H9 (cell line): ENCODE measurements at regions not wholly inside any gene's neighbourhood (a gene's known extent, or its start where the extent isn't known, plus 50 kb on each side); places are given as distances from the start of the nearest gene placed in this dataset.

Experiments used
- DNase-seq: peaks from one replicate; pipeline ENCODE4 v3.0.0-alpha.2; 2017
- H2AFZ ChIP-seq: one replicate; pipeline ENCODE4 v1.6.1; 2013; ENCODE audit warnings: mild to moderate bottlenecking, low read length, control low read depth, moderate library complexity
- H2AK5ac ChIP-seq: 2 replicates; pipeline ENCODE4 v1.6.1; 2013; ENCODE audit warnings: low read length, control low read depth, mixed read lengths; ENCODE audit not compliant: insufficient read length
- H2BK120ac ChIP-seq: one replicate; pipeline ENCODE4 v1.6.1; 2013; ENCODE audit warnings: low read depth, mild to moderate bottlenecking, low read length, control low read depth, inconsistent platforms; ENCODE audit not compliant: poor library complexity, severe bottlenecking
- H2BK12ac ChIP-seq: 2 replicates; pipeline ENCODE4 v1.6.1; 2013; ENCODE audit warnings: low read length, control low read depth, mixed read lengths, low read depth; ENCODE audit not compliant: insufficient read length
- H2BK15ac ChIP-seq: 2 replicates; pipeline ENCODE4 v1.6.1; 2013; ENCODE audit warnings: low read depth, low read length, control low read depth
- H2BK20ac ChIP-seq: one replicate; pipeline ENCODE4 v1.6.1; 2013; ENCODE audit warnings: low read depth, mild to moderate bottlenecking, low read length, control low read depth, inconsistent platforms; ENCODE audit not compliant: poor library complexity, severe bottlenecking
- H2BK5ac ChIP-seq: 2 replicates; pipeline ENCODE4 v1.6.1; 2013; ENCODE audit warnings: low read length, control low read depth, mixed read lengths; ENCODE audit not compliant: insufficient read length
- H3K14ac ChIP-seq: 2 replicates; pipeline ENCODE4 v1.6.1; 2013; ENCODE audit warnings: low read length, control low read depth; ENCODE audit not compliant: insufficient read depth
- H3K18ac ChIP-seq: 2 replicates; pipeline ENCODE4 v1.6.1; 2013; ENCODE audit warnings: low read depth, mild to moderate bottlenecking, mixed read lengths, low read length, control low read depth; ENCODE audit not compliant: insufficient read length
- H3K23ac ChIP-seq: 2 replicates; pipeline ENCODE4 v1.6.1; 2013; ENCODE audit warnings: low read length, control low read depth, mixed read lengths, low read depth; ENCODE audit not compliant: insufficient read length
- H3K23me2 ChIP-seq: 2 replicates; pipeline ENCODE4 v1.6.1; 2013; ENCODE audit warnings: low read depth, mild to moderate bottlenecking, mixed read lengths, low read length, control low read depth; ENCODE audit not compliant: insufficient read length, poor library complexity, severe bottlenecking
- H3K27ac ChIP-seq: 2 replicates; pipeline ENCODE4 v1.5.1; 2013; ENCODE audit warnings: low read length, control low read depth, mixed read lengths, low read depth; ENCODE audit not compliant: insufficient read length
- H3K27me3 ChIP-seq: 2 replicates; pipeline ENCODE4 v1.6.1; 2013; ENCODE audit warnings: low read length, control low read depth, inconsistent platforms; ENCODE audit not compliant: insufficient read depth
- H3K4ac ChIP-seq: 2 replicates; pipeline ENCODE4 v1.6.1; 2013; ENCODE audit warnings: low read depth, mild to moderate bottlenecking, control low read depth, inconsistent platforms, low read length, moderate library complexity
- H3K4me1 ChIP-seq: 2 replicates; pipeline ENCODE4 v1.6.1; 2013; ENCODE audit warnings: low read length, control low read depth, inconsistent platforms; ENCODE audit not compliant: insufficient read depth
- H3K4me2 ChIP-seq: 2 replicates; pipeline ENCODE4 v1.6.1; 2013; ENCODE audit warnings: low read length, control low read depth, mixed read lengths; ENCODE audit not compliant: insufficient read length, insufficient read depth
- H3K56ac ChIP-seq: 2 replicates; pipeline ENCODE4 v1.6.1; 2013; ENCODE audit warnings: low read depth, mild to moderate bottlenecking, mixed read lengths, low read length, control low read depth; ENCODE audit not compliant: insufficient read length
- H3K79me1 ChIP-seq: 2 replicates; pipeline ENCODE4 v1.6.1; 2013; ENCODE audit warnings: low read depth, mild to moderate bottlenecking, moderate library complexity, low read length, control low read depth, inconsistent platforms; ENCODE audit not compliant: insufficient read depth, poor library complexity, severe bottlenecking
- H3K79me2 ChIP-seq: 2 replicates; pipeline ENCODE4 v1.6.1; 2013; ENCODE audit warnings: low read length, control low read depth, inconsistent platforms; ENCODE audit not compliant: insufficient read depth
- H3K9ac ChIP-seq: 2 replicates; pipeline ENCODE4 v1.6.1; 2013; ENCODE audit warnings: low read length, control low read depth, mixed read lengths; ENCODE audit not compliant: insufficient read length; ENCODE audit errors: extremely low read depth
- H3K9me3 ChIP-seq: one replicate; pipeline ENCODE4 v1.6.1; 2013; ENCODE audit warnings: low read depth, low read length, inconsistent platforms; ENCODE audit not compliant: control insufficient read depth
- H3T11ph ChIP-seq: one replicate; pipeline ENCODE4 v1.6.1; 2013; ENCODE audit warnings: mild to moderate bottlenecking, low read length, control low read depth, inconsistent platforms
- H4K20me1 ChIP-seq: one replicate; pipeline ENCODE4 v1.6.1; 2013; ENCODE audit not compliant: control insufficient read depth, insufficient read length, insufficient read depth
- H4K5ac ChIP-seq: 2 replicates; pipeline ENCODE4 v1.6.1; 2013; ENCODE audit warnings: low read depth, mild to moderate bottlenecking, mixed read lengths, low read length, control low read depth; ENCODE audit not compliant: insufficient read length
- H4K8ac ChIP-seq: replicated peaks from 2 replicates; pipeline ENCODE4 v1.6.1; 2013; ENCODE audit warnings: low read length, control low read depth, mixed read lengths, low read depth; ENCODE audit not compliant: insufficient read length
- H4K91ac ChIP-seq: 2 replicates; pipeline ENCODE4 v1.6.1; 2013; ENCODE audit warnings: low read depth, mild to moderate bottlenecking, moderate library complexity, mixed read lengths, low read length, control low read depth; ENCODE audit not compliant: insufficient read length
- H3K27ac Mint-ChIP-seq, 3 experiments: 2 replicates in 2 of 3; 3 replicates in 1 of 3; pipeline ENCODE4 v1.8.0; 2020 to 2021; ENCODE audit warnings: mixed read lengths in 3 of 3, mild to moderate bottlenecking in 1 of 3, moderate library complexity in 1 of 3
- H3K27me3 Mint-ChIP-seq: 2 replicates; pipeline ENCODE4 v1.8.0; 2021; ENCODE audit warnings: low read depth, mild to moderate bottlenecking, moderate library complexity, mixed read lengths
- H3K36me3 Mint-ChIP-seq, 3 experiments: 2 replicates in 2 of 3; 3 replicates in 1 of 3; pipeline ENCODE4 v1.8.0; 2020 to 2021; ENCODE audit warnings: low read depth in 3 of 3, mixed read lengths in 3 of 3; ENCODE audit not compliant: insufficient read depth in 1 of 3
- H3K4me1 Mint-ChIP-seq, 2 experiments: 2 replicates each; pipeline ENCODE4 v1.8.0; 2020; ENCODE audit warnings: mixed read lengths in 2 of 2
- H3K4me3 Mint-ChIP-seq, 2 experiments: 2 replicates in 1 of 2; 3 replicates in 1 of 2; pipeline ENCODE4 v1.8.0; 2020 to 2021; ENCODE audit warnings: mild to moderate bottlenecking in 2 of 2, mixed read lengths in 2 of 2, moderate library complexity in 1 of 2
- H3K9me3 Mint-ChIP-seq, 2 experiments: 2 replicates in 1 of 2; 3 replicates in 1 of 2; pipeline ENCODE4 v1.8.0; 2020; ENCODE audit warnings: mild to moderate bottlenecking in 2 of 2, mixed read lengths in 2 of 2, moderate library complexity in 1 of 2
- WGBS: extraction: QIAGEN DNeasy Blood & Tissue Kit; methylation state at CpG from one replicate; pipeline ENCODE4 v1.1.7; 2013; ENCODE audit warnings: missing lambda C conversion rate, low lambda C conversion rate, mixed read lengths; ENCODE audit not compliant: insufficient read length; ENCODE audit errors: extremely low coverage; 5-methylcytosine and 5-hydroxymethylcytosine counted together
- TF ChIP-seq, protein P1 (sequence below): fragments of 200-600 bp; sonication (generic); conservative IDR thresholded peaks from 3 replicates; pipeline ENCODE4 v1.8.0; 2021; ENCODE audit warnings: antibody characterized with exemption, mild to moderate bottlenecking

DNA sequence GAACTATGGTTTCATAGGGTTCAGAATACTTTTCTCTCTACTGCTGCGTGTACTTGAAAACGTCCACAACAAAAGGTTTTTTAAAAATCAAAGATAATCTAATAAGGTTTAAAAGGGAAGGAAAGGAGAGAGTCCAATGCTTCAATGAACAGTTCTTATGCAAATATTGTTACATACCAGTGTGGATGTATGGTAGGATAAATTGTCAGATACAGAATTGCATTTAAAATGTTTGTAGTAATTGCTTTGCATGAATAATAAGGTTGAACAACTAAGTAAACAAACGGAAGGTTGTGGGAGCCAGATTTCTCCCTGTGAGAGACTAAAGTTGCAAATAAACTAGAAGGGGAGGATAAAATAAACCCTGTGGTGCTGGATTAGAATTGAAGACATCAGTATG is 53.8 kb upstream of the RBBP8 start:
- Mint-ChIP-seq H3K4me3 (no peak overlapping the region), H3K27me3 (no peaks in the 10 kb centered on the region), H3K27ac (peak overlapping the region in 1 of 3 experiments; percentile 22; a peak in 1 of 7 replicates), H3K9me3 (no peaks in the 10 kb centered on the region), H3K36me3 (no peaks in the 10 kb centered on the region), H3K4me1 (peaks cover 19 to 24% of the 10 kb centered on the region in 2 experiments)
- Histone ChIP-seq H3K79me1 (no peaks in the 10 kb centered on the region), H3K9me3 (no peaks in the 10 kb centered on the region), H2AFZ (no peak overlapping the region), H3K27ac (no peak overlapping the region), H3K4me2 (no peak overlapping the region), H3K14ac (no peak overlapping the region), H3K4me1 (no peaks in the 10 kb centered on the region), H2BK20ac (no peak overlapping the region), H3K9ac (no peak overlapping the region), H3K56ac (no peak overlapping the region), H3K23me2 (no peaks in the 10 kb centered on the region), H2BK15ac (no peak overlapping the region), H4K20me1 (no peaks in the 10 kb centered on the region), H4K8ac (no peak overlapping the region), H3K27me3 (no peaks in the 10 kb centered on the region), H2BK120ac (no peak overlapping the region), H4K91ac (no peak overlapping the region), H3K79me2 (no peaks in the 10 kb centered on the region), H3K23ac (no peak overlapping the region), H2BK12ac (no peak overlapping the region), H2BK5ac (no peak overlapping the region), H2AK5ac (no peak overlapping the region), H3T11ph (no peak overlapping the region), H4K5ac (no peak overlapping the region), H3K4ac (no peak overlapping the region), H3K18ac (no peak overlapping the region)
- no peak for DNase-seq
- no CpG with 5 or more reads among the region's 3 CpGs for WGBS
- TF ChIP-seq, protein P1, sequence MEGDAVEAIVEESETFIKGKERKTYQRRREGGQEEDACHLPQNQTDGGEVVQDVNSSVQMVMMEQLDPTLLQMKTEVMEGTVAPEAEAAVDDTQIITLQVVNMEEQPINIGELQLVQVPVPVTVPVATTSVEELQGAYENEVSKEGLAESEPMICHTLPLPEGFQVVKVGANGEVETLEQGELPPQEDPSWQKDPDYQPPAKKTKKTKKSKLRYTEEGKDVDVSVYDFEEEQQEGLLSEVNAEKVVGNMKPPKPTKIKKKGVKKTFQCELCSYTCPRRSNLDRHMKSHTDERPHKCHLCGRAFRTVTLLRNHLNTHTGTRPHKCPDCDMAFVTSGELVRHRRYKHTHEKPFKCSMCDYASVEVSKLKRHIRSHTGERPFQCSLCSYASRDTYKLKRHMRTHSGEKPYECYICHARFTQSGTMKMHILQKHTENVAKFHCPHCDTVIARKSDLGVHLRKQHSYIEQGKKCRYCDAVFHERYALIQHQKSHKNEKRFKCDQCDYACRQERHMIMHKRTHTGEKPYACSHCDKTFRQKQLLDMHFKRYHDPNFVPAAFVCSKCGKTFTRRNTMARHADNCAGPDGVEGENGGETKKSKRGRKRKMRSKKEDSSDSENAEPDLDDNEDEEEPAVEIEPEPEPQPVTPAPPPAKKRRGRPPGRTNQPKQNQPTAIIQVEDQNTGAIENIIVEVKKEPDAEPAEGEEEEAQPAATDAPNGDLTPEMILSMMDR, result no peak
